Activated CD4-positive, alpha-beta T cell treated with anti-CD3 and anti-CD28 coated beads for 48 hours (primary cell): ENCODE measurements at regions not wholly inside any gene's neighbourhood (a gene's known extent, or its start where the extent isn't known, plus 50 kb on each side); places are given as distances from the start of the nearest gene placed in this dataset.

Experiments used
- DNase-seq: peaks from one replicate; pipeline ENCODE4 v3.0.0-alpha.2; 2020

- DNase-seq = no peak
These were observed 91.4 kb downstream of the SUDS3 start for GRCh38 chr12:118467641-118468305.

- DNase-seq = no peak
These were observed 96.6 kb downstream of the SUDS3 start for GRCh38 chr12:118472940-118473339.

GRCh38 chr12:118480235-118480634, 103.9 kb downstream of the SUDS3 start:
- no peak for DNase-seq

- DNase-seq = no peak
These were observed 111.7 kb downstream of the SUDS3 start for GRCh38 chr12:118488034-118488433.

GRCh38 chr12:118493962-118494361, 117.6 kb downstream of the SUDS3 start:
- no peak for DNase-seq

- no peak for DNase-seq
These were observed 118.4 kb downstream of the SUDS3 start for GRCh38 chr12:118494776-118495175.

- DNase-seq = no peak
These were observed 118.9 kb downstream of the SUDS3 start for GRCh38 chr12:118495296-118495695.

GRCh38 chr12:118498171-118498570, 121.8 kb downstream of the SUDS3 start:
- DNase-seq = no peak

GRCh38 chr12:118500299-118500698, 123.9 kb downstream of the SUDS3 start:
- no peak for DNase-seq

GRCh38 chr12:118501489-118501888, 125.1 kb downstream of the SUDS3 start:
- no peak for DNase-seq

GRCh38 chr12:118503476-118503875, 127.1 kb downstream of the SUDS3 start:
- DNase-seq = no peak

GRCh38 chr12:118512669-118513068, 136.3 kb downstream of the SUDS3 start:
- no peak for DNase-seq

- DNase-seq = no peak
These were observed 137.3 kb downstream of the SUDS3 start for GRCh38 chr12:118513611-118514010.

- no peak for DNase-seq
These were observed 137.9 kb downstream of the SUDS3 start for GRCh38 chr12:118514297-118514696.

GRCh38 chr12:118520214-118521035, 144.1 kb downstream of the SUDS3 start:
- DNase-seq = no peak

- no peak for DNase-seq
These were observed 144.6 kb downstream of the SUDS3 start for GRCh38 chr12:118521036-118521370.

GRCh38 chr12:118524446-118524845, 148.1 kb downstream of the SUDS3 start:
- no peak for DNase-seq

GRCh38 chr12:118525216-118525615, 148.9 kb downstream of the SUDS3 start:
- DNase-seq = no peak

GRCh38 chr12:118526255-118527095, 150.1 kb downstream of the SUDS3 start:
- no peak for DNase-seq

GRCh38 chr12:118527310-118527709, 151.0 kb downstream of the SUDS3 start:
- DNase-seq = no peak

GRCh38 chr12:118528625-118529024, 152.3 kb downstream of the SUDS3 start:
- DNase-seq = no peak

- no peak for DNase-seq
These were observed 157.6 kb downstream of the SUDS3 start for GRCh38 chr12:118534003-118534402.

GRCh38 chr12:118536306-118536906, 160.1 kb downstream of the SUDS3 start:
- no peak for DNase-seq
